Upper lobe of left lung (tissue), 6 donors: ENCODE measurements at regions not wholly inside any gene's neighbourhood (a gene's known extent, or its start where the extent isn't known, plus 50 kb on each side); places are given as distances from the start of the nearest gene placed in this dataset.
"Not testable (repeated sequence)": the region's sequence is repeated elsewhere in the genome, so short reads cannot be mapped to it uniquely, and the experiment has no call there.

ENCODE experiments used
- ATAC-seq, 2 donors: fragments of 200-7000 bp; cut with Tn5 transposase; one replicate each; pipeline ENCODE4 v1.9.1; 2022; ENCODE audit warnings: mild to moderate bottlenecking in 2 of 2, moderate library complexity in 2 of 2; ENCODE audit not compliant: low FRiP score in 2 of 2
- DNase-seq, 2 donors: peaks; one replicate each; pipeline ENCODE4 v3.0.0-alpha.2; 2019 to 2020
- H3K27ac ChIP-seq, 4 donors: fragments of 200-600 bp; sonication (generic); one replicate each; pipeline ENCODE4 v1.5.1; 2016 to 2019
- H3K27me3 ChIP-seq, 4 donors: fragments of 200-600 bp; sonication (generic); one replicate each; pipeline ENCODE4 v1.5.1; 2017 to 2019
- H3K36me3 ChIP-seq, 4 donors: fragments of 200-600 bp; sonication (generic); one replicate each; pipeline ENCODE4 v1.5.1; 2016 to 2019
- H3K4me1 ChIP-seq, 4 donors: fragments of 200-600 bp; sonication (generic); one replicate each; pipeline ENCODE4 v1.5.1; 2018 to 2019
- H3K4me3 ChIP-seq, 4 donors: fragments of 200-600 bp; sonication (generic); one replicate each; pipeline ENCODE4 v1.5.1; 2017 to 2019; ENCODE audit warnings: mild to moderate bottlenecking in 2 of 4, moderate library complexity in 1 of 4
- H3K9me3 ChIP-seq, 4 donors: fragments of 200-600 bp; sonication (generic); one replicate each; pipeline ENCODE4 v1.5.1; 2018 to 2019
- CTCF ChIP-seq, 6 experiments: fragments of 450-650 bp in 4 of 6; fragments of 200-600 bp in 2 of 6; sonication (generic) in 2 of 6; IDR thresholded peaks; one replicate each; pipeline ENCODE4 v1.5.1; 2016 to 2019; ENCODE audit warnings: antibody characterized with exemption in 6 of 6
- EP300 ChIP-seq, 4 donors: sonication (generic); formaldehyde crosslinking; IDR thresholded peaks; one replicate each; pipeline ENCODE4 v1.5.1; 2017; ENCODE audit warnings: antibody characterized with exemption in 4 of 4, control low read depth in 2 of 4
- POLR2A ChIP-seq, 4 donors: fragments of 450-650 bp; IDR thresholded peaks; one replicate each; pipeline ENCODE4 v1.5.1; 2016 to 2017; ENCODE audit warnings: antibody characterized with exemption in 4 of 4, mild to moderate bottlenecking in 2 of 4
- POLR2AphosphoS5 ChIP-seq, 2 donors: sonication (generic); formaldehyde crosslinking; IDR thresholded peaks; one replicate each; pipeline ENCODE4 v1.5.1; 2017; ENCODE audit warnings: antibody characterized with exemption in 2 of 2
- WGBS, 2 donors: methylation state at CpG; one replicate each; pipeline ENCODE4 v1.1.5; 2017 to 2018; 5-methylcytosine and 5-hydroxymethylcytosine counted together
- donor health status: DM: no; HTN: no; CAD: no; lungs with moderate emphysema.
- donor health status: DM: no; HTN: yes; CAD: no; lungs with severe emphysema.

GRCh38 chr6:139728876-139729427 lies 354.5 kb upstream of the CITED2 start:
- Histone ChIP-seq H3K36me3 (no peaks in the 10 kb centered on the region), H3K27me3 (no peaks in the 10 kb centered on the region), H3K27ac (no peak overlapping the region), H3K4me1 (no peaks in the 10 kb centered on the region), H3K4me3 (no peak overlapping the region), H3K9me3 (no peaks in the 10 kb centered on the region)
- ATAC-seq (no peak), DNase-seq (no peak)
- TF ChIP-seq POLR2A (IDR thresholded peaks at IDR 0.05) (no peak), EP300 (IDR thresholded peaks at IDR 0.05) (no peak), POLR2AphosphoS5 (IDR thresholded peaks at IDR 0.05) (no peak), CTCF (IDR thresholded peaks at IDR 0.05) (no peak)
- WGBS, 2 donors = 65% methylated on average over 5 of the region's 5 CpGs

- peak in 1 of 2 donors; percentile 71 for DNase-seq
- H3K27ac ChIP-seq, H3K27me3 ChIP-seq, H3K9me3 ChIP-seq, H3K4me3 ChIP-seq, H3K36me3 ChIP-seq, ATAC-seq, H3K4me1 ChIP-seq: not testable (repeated sequence)
- 95 to 97% methylated on average over 6 to 18 of the region's 23 CpGs for WGBS, 2 donors
These were observed 351.8 kb upstream of the CITED2 start for GRCh38 chr6:139726272-139726671.

- Histone ChIP-seq H3K27ac (no peak overlapping the region), H3K9me3 (no peaks in the 10 kb centered on the region), H3K4me3 (no peak overlapping the region), H3K27me3 (no peaks in the 10 kb centered on the region), H3K4me1 (no peaks in the 10 kb centered on the region), H3K36me3 (no peaks in the 10 kb centered on the region)
- WGBS, 2 donors = 72 to 89% methylated on average over 3 of the region's 3 CpGs
- ATAC-seq = no peak
- DNase-seq = no peak
- TF ChIP-seq POLR2AphosphoS5 (IDR thresholded peaks at IDR 0.05) = no peak
These were observed 348.1 kb upstream of the CITED2 start for GRCh38 chr6:139722530-139722929.

- no peak for TF ChIP-seq CTCF (IDR thresholded peaks at IDR 0.05)
- no peak for TF ChIP-seq POLR2AphosphoS5 (IDR thresholded peaks at IDR 0.05)
- TF ChIP-seq POLR2A (IDR thresholded peaks at IDR 0.05) = no peak
- TF ChIP-seq EP300 (IDR thresholded peaks at IDR 0.05) = no peak
- no peaks in the 10 kb centered on the region for H3K27me3 ChIP-seq
- H3K36me3 ChIP-seq = no peaks in the 10 kb centered on the region
- H3K4me1 ChIP-seq = no peaks in the 10 kb centered on the region
- no peak overlapping the region for H3K27ac ChIP-seq
- ATAC-seq (no peak), DNase-seq (no peak)
- no peaks in the 10 kb centered on the region for H3K9me3 ChIP-seq
- 87 to 88% methylated on average over 3 of the region's 3 CpGs for WGBS, 2 donors
- no peak overlapping the region for H3K4me3 ChIP-seq
These were observed 347.5 kb upstream of the CITED2 start for GRCh38 chr6:139721954-139722353.

- H3K27me3 ChIP-seq = no peaks in the 10 kb centered on the region
- H3K27ac ChIP-seq = no peak overlapping the region
- TF ChIP-seq POLR2AphosphoS5 (IDR thresholded peaks at IDR 0.05) (no peak), EP300 (IDR thresholded peaks at IDR 0.05) (no peak), CTCF (IDR thresholded peaks at IDR 0.05) (no peak), POLR2A (IDR thresholded peaks at IDR 0.05) (no peak)
- no peaks in the 10 kb centered on the region for H3K9me3 ChIP-seq
- WGBS, 2 donors = 83 to 86% methylated on average over 4 of the region's 4 CpGs
- H3K36me3 ChIP-seq = no peaks in the 10 kb centered on the region
- ATAC-seq (no peak), DNase-seq (no peak)
- peaks cover 0 to 5% (median under 1%) of the 10 kb centered on the region in 4 donors for H3K4me1 ChIP-seq
- H3K4me3 ChIP-seq = no peak overlapping the region
These were observed 339.6 kb upstream of the CITED2 start for GRCh38 chr6:139713900-139714506.

GRCh38 chr6:139713424-139713823 lies 339.0 kb upstream of the CITED2 start:
- H3K9me3 ChIP-seq = no peaks in the 10 kb centered on the region
- WGBS, 2 donors = 75 to 80% methylated on average over 3 of the region's 3 CpGs
- DNase-seq (no peak), ATAC-seq (no peak)
- H3K27me3 ChIP-seq = no peaks in the 10 kb centered on the region
- peaks cover under 1 to 7% (median 4%) of the 10 kb centered on the region in 4 donors for H3K4me1 ChIP-seq
- no peak overlapping the region for H3K4me3 ChIP-seq
- H3K36me3 ChIP-seq = no peaks in the 10 kb centered on the region
- TF ChIP-seq CTCF (IDR thresholded peaks at IDR 0.05) (no peak), POLR2AphosphoS5 (IDR thresholded peaks at IDR 0.05) (no peak), EP300 (IDR thresholded peaks at IDR 0.05) (no peak)
- no peak overlapping the region for H3K27ac ChIP-seq
